Esophagus muscularis mucosa (tissue), 4 donors: ENCODE measurements at regions not wholly inside any gene's neighbourhood (a gene's known extent, or its start where the extent isn't known, plus 50 kb on each side); places are given as distances from the start of the nearest gene placed in this dataset.

Experiments
- DNase-seq: peaks from one replicate; pipeline ENCODE4 v3.0.0-alpha.2; 2017; ENCODE audit errors: extremely low spot score
- H3K27ac ChIP-seq, 4 donors: fragments of 200-600 bp; sonication (generic); replicated peaks in 1 of 4; 1 replicate in 3 of 4; 2 replicates in 1 of 4; pipeline ENCODE4 v1.5.1; 2016 to 2019; ENCODE audit warnings: mild to moderate bottlenecking in 1 of 4
- H3K27me3 ChIP-seq, 4 donors: fragments of 200-600 bp; sonication (generic); one replicate each; pipeline versions ENCODE4 v1.5.1 to v1.6.0; 2016 to 2019
- H3K36me3 ChIP-seq, 4 donors: fragments of 200-600 bp; sonication (generic); one replicate each; pipeline ENCODE4 v1.5.1; 2016 to 2019
- H3K4me1 ChIP-seq, 4 donors: fragments of 200-600 bp; sonication (generic); one replicate each; pipeline ENCODE4 v1.5.1; 2016 to 2019
- H3K4me3 ChIP-seq, 4 donors: fragments of 200-600 bp; sonication (generic); 1 replicate in 2 of 4; 2 replicates in 2 of 4; pipeline ENCODE4 v1.5.1; 2016 to 2019; ENCODE audit warnings: mild to moderate bottlenecking in 4 of 4, moderate library complexity in 1 of 4
- H3K9me3 ChIP-seq, 4 donors: fragments of 200-600 bp; sonication (generic); 1 replicate in 3 of 4; 2 replicates in 1 of 4; pipeline ENCODE4 v1.5.1; 2016 to 2019
- CTCF ChIP-seq, 3 experiments: fragments of 200-600 bp in 2 of 3; fragments of 450-650 bp in 1 of 3; sonication (generic) in 2 of 3; IDR thresholded peaks; one replicate each; pipeline ENCODE4 v1.5.1; 2017 to 2019; ENCODE audit warnings: antibody characterized with exemption in 3 of 3, mild to moderate bottlenecking in 2 of 3, moderate library complexity in 1 of 3
- EP300 ChIP-seq: sonication (generic); formaldehyde crosslinking; IDR thresholded peaks from one replicate; pipeline ENCODE4 v1.6.1; 2017; ENCODE audit warnings: antibody characterized with exemption
- POLR2A ChIP-seq: fragments of 450-650 bp; IDR thresholded peaks from one replicate; pipeline ENCODE4 v1.6.1; 2017; ENCODE audit warnings: antibody characterized with exemption, moderate library complexity, mild to moderate bottlenecking, low read depth
- POLR2AphosphoS5 ChIP-seq, 2 donors: sonication (generic); formaldehyde crosslinking; IDR thresholded peaks; one replicate each; pipeline ENCODE4 v1.6.1; 2017; ENCODE audit warnings: antibody characterized with exemption in 2 of 2
- WGBS: methylation state at CpG from one replicate; pipeline ENCODE4 v1.1.5; 2018; 5-methylcytosine and 5-hydroxymethylcytosine counted together
- intact Hi-C: fragments of 100-400 bp; cut with DNase I; formaldehyde crosslinking; loops from one replicate; pipeline ENCODE4 v1.15.1; 2023

GRCh38 chr3:191148131-191148530 is 50.9 kb upstream of the OSTN start:
- no peaks in the 10 kb centered on the region for H3K27me3 ChIP-seq
- no peaks in the 10 kb centered on the region for H3K4me1 ChIP-seq
- no peak overlapping the region for H3K27ac ChIP-seq
- H3K36me3 ChIP-seq = no peaks in the 10 kb centered on the region
- H3K4me3 ChIP-seq = no peak overlapping the region
- no peak for DNase-seq
- intact Hi-C loops = no loop called here
- TF ChIP-seq CTCF (IDR thresholded peaks at IDR 0.05) (no peak), EP300 (no peak), POLR2A (no peak), POLR2AphosphoS5 (IDR thresholded peaks at IDR 0.05) (no peak)
- 95% methylated on average over 1 of the region's 1 CpG for WGBS
- no peaks in the 10 kb centered on the region for H3K9me3 ChIP-seq

GRCh38 chr3:191143224-191143623 is 55.8 kb upstream of the OSTN start:
- DNase-seq = no peak
- Histone ChIP-seq H3K36me3 (no peaks in the 10 kb centered on the region), H3K4me3 (no peak overlapping the region), H3K27ac (no peak overlapping the region), H3K27me3 (no peaks in the 10 kb centered on the region), H3K4me1 (no peaks in the 10 kb centered on the region), H3K9me3 (no peaks in the 10 kb centered on the region)
- TF ChIP-seq POLR2AphosphoS5 (IDR thresholded peaks at IDR 0.05) = no peak
- no peak for TF ChIP-seq POLR2A
- TF ChIP-seq EP300 = no peak
- no peak for TF ChIP-seq CTCF (IDR thresholded peaks at IDR 0.05)
- 60% methylated on average over 1 of the region's 1 CpG for WGBS
- intact Hi-C loops = no loop called here

GRCh38 chr3:191141728-191142127 is 57.3 kb upstream of the OSTN start:
- Histone ChIP-seq H3K36me3 (no peaks in the 10 kb centered on the region), H3K9me3 (no peaks in the 10 kb centered on the region), H3K4me1 (no peaks in the 10 kb centered on the region), H3K27ac (no peak overlapping the region), H3K4me3 (no peak overlapping the region), H3K27me3 (no peaks in the 10 kb centered on the region)
- TF ChIP-seq POLR2AphosphoS5 (IDR thresholded peaks at IDR 0.05) (peak in 1 of 2 donors; percentile 17), EP300 (no peak)
- 60% methylated on average over 4 of the region's 4 CpGs for WGBS
- intact Hi-C loops = no loop called here
- DNase-seq = no peak

- Histone ChIP-seq H3K4me3 (no peak overlapping the region), H3K27me3 (no peaks in the 10 kb centered on the region), H3K27ac (no peak overlapping the region), H3K36me3 (no peaks in the 10 kb centered on the region), H3K9me3 (no peaks in the 10 kb centered on the region), H3K4me1 (no peaks in the 10 kb centered on the region)
- DNase-seq = no peak
- 74% methylated on average over 3 of the region's 3 CpGs for WGBS
- no peak for TF ChIP-seq POLR2A
- TF ChIP-seq EP300 = no peak
- no peak for TF ChIP-seq CTCF (IDR thresholded peaks at IDR 0.05)
- intact Hi-C loops = no loop called here
Measured at GRCh38 chr3:191139736-191140135, 59.3 kb upstream of the OSTN start.

GRCh38 chr3:191138937-191139336 is 60.1 kb upstream of the OSTN start:
- Histone ChIP-seq H3K27me3 (no peaks in the 10 kb centered on the region), H3K36me3 (no peaks in the 10 kb centered on the region), H3K4me3 (no peak overlapping the region), H3K9me3 (no peaks in the 10 kb centered on the region), H3K27ac (no peak overlapping the region), H3K4me1 (no peaks in the 10 kb centered on the region)
- DNase-seq = no peak
- WGBS = 83% methylated on average over 1 of the region's 1 CpG
- no peak for TF ChIP-seq EP300
- TF ChIP-seq CTCF (IDR thresholded peaks at IDR 0.05) = no peak
- TF ChIP-seq POLR2AphosphoS5 (IDR thresholded peaks at IDR 0.05) = no peak
- TF ChIP-seq POLR2A = no peak
- intact Hi-C loops = no loop called here
